Type B pancreatic cell (in vitro differentiated cells): ENCODE measurements at regions not wholly inside any gene's neighbourhood (a gene's known extent, or its start where the extent isn't known, plus 50 kb on each side); places are given as distances from the start of the nearest gene placed in this dataset.

Experiments
- DNase-seq: peaks from one replicate; pipeline ENCODE4 v3.0.0; 2021; ENCODE audit warnings: mixed read lengths; ENCODE audit not compliant: unreplicated experiment; ENCODE audit errors: extremely low spot score
- H3K27ac Mint-ChIP-seq: 2 replicates; pipeline ENCODE4 v1.8.0; 2021; ENCODE audit warnings: mild to moderate bottlenecking, mixed read lengths
- H3K27me3 Mint-ChIP-seq: 2 replicates; pipeline ENCODE4 v1.8.0; 2021; ENCODE audit warnings: mixed read lengths
- H3K36me3 Mint-ChIP-seq: 2 replicates; pipeline ENCODE4 v1.8.0; 2021; ENCODE audit warnings: mixed read lengths
- H3K4me1 Mint-ChIP-seq: one replicate; pipeline ENCODE4 v1.8.0; 2021; ENCODE audit warnings: mixed read lengths; ENCODE audit not compliant: unreplicated experiment
- H3K4me3 Mint-ChIP-seq: 2 replicates; pipeline ENCODE4 v1.8.0; 2021; ENCODE audit warnings: mild to moderate bottlenecking, mixed read lengths
- H3K9me3 Mint-ChIP-seq: 2 replicates; pipeline ENCODE4 v1.8.0; 2021; ENCODE audit warnings: mixed read lengths
- CTCF ChIP-seq: fragments of 200-600 bp; sonication (generic); conservative IDR thresholded peaks from 2 replicates; pipeline ENCODE4 v1.5.0; 2021; ENCODE audit warnings: antibody characterized with exemption, mild to moderate bottlenecking

DNA sequence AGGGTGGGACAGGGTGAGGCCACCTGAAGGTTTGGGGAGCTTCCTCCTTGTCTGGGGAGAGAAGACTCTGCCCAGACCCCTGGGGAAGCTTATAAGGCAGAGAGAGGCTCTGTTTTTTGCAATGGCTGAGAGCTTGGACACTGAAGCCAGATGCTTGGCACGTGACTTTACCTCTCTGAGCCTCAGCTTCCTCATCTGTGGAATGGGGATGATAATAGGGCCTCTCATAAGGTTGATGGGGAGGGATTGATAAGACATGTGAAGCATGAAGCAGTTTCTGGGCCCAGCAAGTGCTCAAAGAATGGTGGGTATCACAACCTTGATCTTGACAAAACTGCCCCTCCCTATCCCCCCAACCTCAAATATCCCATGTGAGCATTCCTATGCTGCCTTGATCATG is 195.4 kb upstream of the LHX5 start:
- Mint-ChIP-seq H3K27me3 (peaks cover 64% of the 10 kb centered on the region), H3K9me3 (no peaks in the 10 kb centered on the region), H3K36me3 (no peaks in the 10 kb centered on the region), H3K27ac (no peak overlapping the region), H3K4me3 (no peak overlapping the region), H3K4me1 (peaks cover 4% of the 10 kb centered on the region)
- no peak for DNase-seq
- TF ChIP-seq CTCF: no peak

GRCh38 chr12:113666223-113666622 is 194.6 kb upstream of the LHX5 start:
- H3K27ac Mint-ChIP-seq: no peak overlapping the region

DNA sequence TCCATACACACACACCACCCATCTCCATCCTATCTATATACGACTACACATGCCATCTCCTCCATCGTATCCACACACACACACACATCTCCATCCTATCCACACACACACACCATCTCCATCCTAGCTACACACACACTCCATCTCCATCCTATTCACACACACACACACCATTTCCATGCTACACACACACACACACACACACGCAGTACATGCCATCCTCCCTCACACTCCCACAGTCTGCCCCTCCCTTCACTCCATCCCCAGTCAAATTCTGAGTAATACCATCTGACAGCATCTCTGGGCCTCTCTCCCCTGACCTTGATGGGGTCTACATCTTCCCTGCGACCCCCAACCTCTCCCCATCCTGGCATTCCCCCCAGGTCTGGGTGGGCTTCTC is 193.8 kb upstream of the LHX5 start:
- no peak for TF ChIP-seq CTCF
- no peak overlapping the region for H3K4me3 Mint-ChIP-seq
- peaks cover 4% of the 10 kb centered on the region for H3K4me1 Mint-ChIP-seq
- no peak for DNase-seq
- peaks cover 59% of the 10 kb centered on the region for H3K27me3 Mint-ChIP-seq
- H3K27ac Mint-ChIP-seq: no peak overlapping the region
- H3K9me3 Mint-ChIP-seq: no peaks in the 10 kb centered on the region
- no peaks in the 10 kb centered on the region for H3K36me3 Mint-ChIP-seq

More at GRCh38 chr12:113666223-113666622, 194.6 kb upstream of the LHX5 start:
- Mint-ChIP-seq H3K9me3 (no peaks in the 10 kb centered on the region), H3K36me3 (no peaks in the 10 kb centered on the region), H3K27me3 (peaks cover 61% of the 10 kb centered on the region), H3K4me1 (peaks cover 4% of the 10 kb centered on the region), H3K4me3 (no peak overlapping the region)
- no peak for DNase-seq
- TF ChIP-seq CTCF: no peak

DNA sequence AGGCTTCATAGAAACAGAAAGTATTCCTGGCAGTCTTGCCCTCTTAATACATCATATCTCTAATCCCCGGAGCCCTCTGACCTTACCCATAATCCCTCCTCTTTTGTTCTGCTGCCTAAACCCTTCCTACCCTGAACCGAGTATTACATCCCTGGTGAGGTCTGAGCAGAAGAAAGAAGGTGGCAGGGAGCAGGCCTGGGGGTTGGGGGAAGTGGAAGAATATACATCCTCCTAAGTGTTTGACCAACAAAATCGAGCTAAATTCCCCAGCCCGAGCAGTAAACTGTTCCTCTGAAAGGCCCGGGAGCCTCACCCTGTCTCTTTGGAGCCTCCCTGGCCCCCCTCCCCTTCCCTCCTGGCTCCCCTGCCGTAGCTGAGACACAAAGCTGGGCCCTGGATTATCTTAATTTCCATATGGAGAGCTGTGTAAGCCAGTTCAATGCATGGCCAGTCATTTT is 192.6 kb upstream of the LHX5 start:
- TF ChIP-seq CTCF: no peak
- peaks cover 51% of the 10 kb centered on the region for H3K27me3 Mint-ChIP-seq
- no peaks in the 10 kb centered on the region for H3K9me3 Mint-ChIP-seq
- H3K4me3 Mint-ChIP-seq: no peak overlapping the region
- H3K27ac Mint-ChIP-seq: no peak overlapping the region
- no peak for DNase-seq
- no peaks in the 10 kb centered on the region for H3K4me1 Mint-ChIP-seq
- H3K36me3 Mint-ChIP-seq: no peaks in the 10 kb centered on the region

DNA sequence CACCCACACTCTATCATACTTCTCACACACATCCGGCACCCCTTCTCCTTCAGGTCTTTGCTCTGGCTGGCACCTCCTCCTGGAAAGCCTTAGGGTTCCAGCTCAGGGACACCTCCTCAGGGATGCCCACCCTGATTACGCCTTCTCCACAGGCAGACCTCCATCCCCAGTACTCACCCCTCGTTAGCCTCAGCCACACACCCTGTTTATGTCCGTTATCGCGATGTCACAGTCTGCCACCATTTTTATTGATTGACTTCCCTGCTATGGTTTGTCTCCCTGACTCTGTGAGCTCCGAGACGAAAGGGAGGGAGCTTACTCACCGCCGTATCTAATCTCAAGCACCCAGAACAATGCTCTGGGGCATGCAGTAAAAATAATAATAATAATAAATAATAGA is 191.7 kb upstream of the LHX5 start:
- no peak overlapping the region for H3K27ac Mint-ChIP-seq
- no peaks in the 10 kb centered on the region for H3K36me3 Mint-ChIP-seq
- H3K9me3 Mint-ChIP-seq: no peaks in the 10 kb centered on the region
- peaks cover 48% of the 10 kb centered on the region for H3K27me3 Mint-ChIP-seq
- no peaks in the 10 kb centered on the region for H3K4me1 Mint-ChIP-seq
- TF ChIP-seq CTCF: no peak
- no peak overlapping the region for H3K4me3 Mint-ChIP-seq
- no peak for DNase-seq

DNA sequence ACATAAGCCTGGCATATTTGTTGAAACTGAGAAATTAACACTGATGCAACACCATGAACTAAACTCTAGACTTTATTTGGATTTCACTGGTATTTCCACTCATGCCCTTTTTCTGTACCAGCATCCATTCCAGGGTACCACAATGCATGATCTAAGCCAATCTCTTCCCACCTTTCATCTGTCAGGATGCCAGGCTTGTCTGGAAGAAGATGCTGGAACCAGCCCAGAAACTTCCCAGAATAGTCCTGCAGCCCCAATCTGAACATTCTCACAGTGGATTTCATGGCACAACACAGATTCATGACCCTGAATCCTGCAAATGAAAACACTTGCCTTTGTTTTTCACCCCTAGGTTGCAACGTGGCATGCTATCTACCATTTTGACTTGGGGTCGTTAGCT is 189.3 kb upstream of the LHX5 start:
- H3K27ac Mint-ChIP-seq: no peak overlapping the region
- H3K4me1 Mint-ChIP-seq: no peaks in the 10 kb centered on the region
- peaks cover 39% of the 10 kb centered on the region for H3K27me3 Mint-ChIP-seq
- H3K9me3 Mint-ChIP-seq: peaks cover 4% of the 10 kb centered on the region
- no peak overlapping the region for H3K4me3 Mint-ChIP-seq
- no peaks in the 10 kb centered on the region for H3K36me3 Mint-ChIP-seq
- no peak for TF ChIP-seq CTCF
- no peak for DNase-seq
